Parathyroid adenoma (tissue), 2 donors: ENCODE measurements at regions not wholly inside any gene's neighbourhood (a gene's known extent, or its start where the extent isn't known, plus 50 kb on each side); places are given as distances from the start of the nearest gene placed in this dataset.

Source experiments
- H2AFZ ChIP-seq: fragments of 300-600 bp; sonication (generic); one replicate; pipeline ENCODE4 v1.7.0; 2017; ENCODE audit warnings: antibody characterized with exemption, mild to moderate bottlenecking
- H3K27ac ChIP-seq: fragments of 300-600 bp; sonication (generic); one replicate; pipeline ENCODE4 v1.7.0; 2017
- H3K27me3 ChIP-seq: fragments of 300-600 bp; sonication (generic); one replicate; pipeline ENCODE4 v1.7.0; 2017; ENCODE audit warnings: low read length; ENCODE audit not compliant: control insufficient read depth, insufficient read depth
- H3K36me3 ChIP-seq: fragments of 300-600 bp; sonication (generic); one replicate; pipeline ENCODE4 v1.7.0; 2017; ENCODE audit warnings: low read length; ENCODE audit not compliant: control insufficient read depth, insufficient read depth
- H3K4me1 ChIP-seq: fragments of 300-600 bp; sonication (generic); one replicate; pipeline ENCODE4 v1.7.0; 2017; ENCODE audit warnings: control low read depth
- H3K4me2 ChIP-seq: fragments of 300-600 bp; sonication (generic); one replicate; pipeline ENCODE4 v1.7.0; 2017; ENCODE audit warnings: low read length
- H3K4me3 ChIP-seq: fragments of 300-600 bp; sonication (generic); one replicate; pipeline ENCODE4 v1.7.0; 2017; ENCODE audit warnings: low read depth, low read length
- H3K79me2 ChIP-seq: fragments of 300-600 bp; sonication (generic); one replicate; pipeline ENCODE4 v1.7.0; 2017; ENCODE audit warnings: control low read depth
- H3K9ac ChIP-seq: fragments of 300-600 bp; sonication (generic); one replicate; pipeline ENCODE4 v1.7.0; 2017; ENCODE audit warnings: mild to moderate bottlenecking
- H3K9me3 ChIP-seq: fragments of 300-600 bp; sonication (generic); one replicate; pipeline ENCODE4 v1.7.0; 2017; ENCODE audit warnings: low read length; ENCODE audit not compliant: control insufficient read depth
- CTCF ChIP-seq: fragments of 300-600 bp; sonication (generic); IDR thresholded peaks from one replicate; pipeline ENCODE4 v1.7.0; 2017; ENCODE audit warnings: antibody characterized with exemption, mild to moderate bottlenecking
- donor health status: primary hyperparathyroidism.

GRCh38 chr2:366706-367105, 78.8 kb upstream of the ALKAL2 start:
- no peak for TF ChIP-seq CTCF
- Histone ChIP-seq H3K4me3 (no peak overlapping the region), H3K9ac (no peak overlapping the region), H3K27ac (no peak overlapping the region), H3K36me3 (no peaks in the 10 kb centered on the region), H3K9me3 (no peaks in the 10 kb centered on the region), H3K4me2 (no peak overlapping the region), H3K4me1 (no peaks in the 10 kb centered on the region), H3K79me2 (no peaks in the 10 kb centered on the region), H3K27me3 (no peaks in the 10 kb centered on the region), H2AFZ (no peak overlapping the region)

- Histone ChIP-seq H3K27me3 (no peaks in the 10 kb centered on the region), H3K4me1 (no peaks in the 10 kb centered on the region), H3K79me2 (no peaks in the 10 kb centered on the region), H3K27ac (no peak overlapping the region), H3K9me3 (no peaks in the 10 kb centered on the region), H3K36me3 (no peaks in the 10 kb centered on the region), H3K9ac (no peak overlapping the region), H3K4me2 (no peak overlapping the region), H2AFZ (no peak overlapping the region), H3K4me3 (no peak overlapping the region)
- TF ChIP-seq CTCF, result no peak
Measured at GRCh38 chr2:365367-366275, 77.7 kb upstream of the ALKAL2 start.

GRCh38 chr2:363824-364470, 76.1 kb upstream of the ALKAL2 start:
- Histone ChIP-seq H3K79me2 (no peaks in the 10 kb centered on the region), H3K36me3 (no peaks in the 10 kb centered on the region), H3K27me3 (no peaks in the 10 kb centered on the region), H3K4me1 (no peaks in the 10 kb centered on the region), H3K27ac (no peak overlapping the region), H3K9me3 (no peaks in the 10 kb centered on the region), H3K4me2 (no peak overlapping the region), H3K9ac (no peak overlapping the region), H3K4me3 (no peak overlapping the region), H2AFZ (no peak overlapping the region)
- TF ChIP-seq CTCF, result no peak

- no peaks in the 10 kb centered on the region for H3K36me3 ChIP-seq
- TF ChIP-seq CTCF, result no peak
- no peak overlapping the region for H3K4me2 ChIP-seq
- no peaks in the 10 kb centered on the region for H3K9me3 ChIP-seq
- no peak overlapping the region for H2AFZ ChIP-seq
- no peaks in the 10 kb centered on the region for H3K79me2 ChIP-seq
- H3K4me3 ChIP-seq, result no peak overlapping the region
- no peaks in the 10 kb centered on the region for H3K4me1 ChIP-seq
- H3K27me3 ChIP-seq, result no peaks in the 10 kb centered on the region
- H3K9ac ChIP-seq, result no peak overlapping the region
- no peak overlapping the region for H3K27ac ChIP-seq
Measured at GRCh38 chr2:362924-363323, 75.0 kb upstream of the ALKAL2 start.
